SK-N-SH (cell line): ENCODE measurements at regions not wholly inside any gene's neighbourhood (a gene's known extent, or its start where the extent isn't known, plus 50 kb on each side); places are given as distances from the start of the nearest gene placed in this dataset.

Experiments
- CTCF ChIA-PET: fragments of 300-600, 350-600 bp; formaldehyde crosslinking; extraction: SDS; loops from one replicate; lab custom pipeline; 2021; lab: Yijun Ruan, JAX
- POLR2A ChIA-PET: fragments of 350-600 bp; sonication (Branson Sonifier 250); formaldehyde crosslinking; extraction: SDS; loops from one replicate; lab custom pipeline; 2020; ENCODE audit warnings: antibody characterized with exemption, inconsistent platforms; lab: Yijun Ruan, JAX
- DNase-seq: peaks from one replicate; pipeline ENCODE4 v3.0.0; 2012
- H2AFZ ChIP-seq: fragments of 200-600 bp; sonication (generic); 2 replicates; pipeline ENCODE4 v1.8.1; 2016; ENCODE audit warnings: antibody characterized with exemption, mild to moderate bottlenecking, low read depth
- H3F3A ChIP-seq: fragments of 200-600 bp; sonication (generic); replicated peaks from 2 replicates; pipeline ENCODE3; 2016; ENCODE audit warnings: antibody characterized with exemption, mild to moderate bottlenecking; ENCODE audit not compliant: insufficient read depth
- H3K27ac ChIP-seq, 2 experiments: fragments of 200-500 bp in 1 of 2; fragments of 200-600 bp in 1 of 2; sonication (Bioruptor generic) in 1 of 2; sonication (generic), shearing (Covaris generic) in 1 of 2; 2 replicates each; pipeline versions ENCODE4 v1.5.1 to v1.6.1; 2014 to 2016; ENCODE audit warnings: low read depth in 2 of 2, inconsistent platforms in 1 of 2, low read length in 1 of 2, mild to moderate bottlenecking in 1 of 2, mixed read lengths in 1 of 2
- H3K27me3 ChIP-seq: fragments of 200-600 bp; sonication (generic), shearing (Covaris generic); 2 replicates; pipeline ENCODE4 v1.6.1; 2016; ENCODE audit warnings: mixed run types; ENCODE audit not compliant: insufficient read depth
- H3K36me3 ChIP-seq, 2 experiments: fragments of 200-500 bp in 1 of 2; fragments of 200-600 bp in 1 of 2; sonication (Bioruptor generic) in 1 of 2; sonication (generic) in 1 of 2; replicated peaks in 1 of 2; 2 replicates each; pipeline versions ENCODE3 to v1.5.1; 2014 to 2016; ENCODE audit warnings: low read length in 1 of 2, mild to moderate bottlenecking in 1 of 2; ENCODE audit not compliant: insufficient read depth in 2 of 2, control insufficient read depth in 1 of 2
- H3K4me1 ChIP-seq, 2 experiments: fragments of 200-500 bp in 1 of 2; fragments of 200-600 bp in 1 of 2; sonication (Bioruptor generic) in 1 of 2; sonication (generic), shearing (Covaris generic) in 1 of 2; 2 replicates each; pipeline versions ENCODE4 v1.5.1 to v1.6.1; 2014 to 2016; ENCODE audit warnings: low read depth in 1 of 2, low read length in 1 of 2, mixed run types in 1 of 2; ENCODE audit not compliant: insufficient read depth in 2 of 2, control insufficient read depth in 1 of 2
- H3K4me2 ChIP-seq: fragments of 200-600 bp; sonication (generic), shearing (Covaris generic); 2 replicates; pipeline ENCODE4 v1.6.1; 2017; ENCODE audit warnings: mixed run types
- H3K4me3 ChIP-seq, 2 experiments: fragments of 200-500 bp in 1 of 2; fragments of 200-600 bp in 1 of 2; sonication (Bioruptor generic) in 1 of 2; sonication (generic), shearing (Covaris generic) in 1 of 2; 2 replicates each; pipeline versions ENCODE4 v1.5.1 to v1.8.1; 2014 to 2016; ENCODE audit warnings: low read depth in 2 of 2, inconsistent platforms in 1 of 2, low read length in 1 of 2, mild to moderate bottlenecking in 1 of 2, mixed read lengths in 1 of 2, moderate library complexity in 1 of 2
- H3K79me2 ChIP-seq: fragments of 200-600 bp; sonication (generic); 2 replicates; pipeline ENCODE4 v1.8.1; 2017; ENCODE audit warnings: mild to moderate bottlenecking; ENCODE audit not compliant: insufficient read depth
- H3K9ac ChIP-seq: fragments of 200-600 bp; sonication (generic); 2 replicates; pipeline ENCODE4 v1.6.1; 2017; ENCODE audit warnings: mixed run types
- H3K9me2 ChIP-seq: fragments of 200-600 bp; sonication (generic); 2 replicates; pipeline ENCODE4 v1.6.1; 2017; ENCODE audit warnings: mixed run types
- H3K9me3 ChIP-seq: fragments of 200-600 bp; sonication (generic); 2 replicates; pipeline ENCODE4 v1.6.1; 2017; ENCODE audit warnings: mixed run types, mild to moderate bottlenecking, moderate library complexity
- H4K20me1 ChIP-seq: fragments of 200-600 bp; sonication (generic); 2 replicates; pipeline ENCODE4 v1.6.1; 2017; ENCODE audit warnings: mild to moderate bottlenecking, mixed run types; ENCODE audit not compliant: insufficient read depth
- EP300 ChIP-seq, 2 experiments: IDR thresholded peaks; 2 replicates each; pipeline versions ENCODE4 v1.4.0 to v1.6.1; 2012; ENCODE audit warnings: borderline replicate concordance in 1 of 2, low read depth in 1 of 2, low read length in 1 of 2
- EZH2phosphoT487 ChIP-seq: fragments of 200-600 bp; sonication (generic); IDR thresholded peaks from 2 replicates; pipeline ENCODE4 v1.6.1; 2017; ENCODE audit warnings: low read depth, mixed run types, mild to moderate bottlenecking, antibody characterized with exemption, moderate library complexity, borderline replicate concordance
- FOXJ3 ChIP-seq: sonication (generic); formaldehyde crosslinking; IDR thresholded peaks from 2 replicates; pipeline ENCODE4 v1.5.1; 2020; ENCODE audit warnings: mild to moderate bottlenecking, missing genetic modification reagents
- GABPA ChIP-seq: IDR thresholded peaks from 2 replicates; pipeline ENCODE4 v1.4.0; 2012; ENCODE audit warnings: low read depth, mild to moderate bottlenecking
- JUND ChIP-seq: IDR thresholded peaks from 2 replicates; pipeline ENCODE4 v1.4.0; 2012
- MEF2A ChIP-seq: IDR thresholded peaks from 2 replicates; pipeline ENCODE4 v1.4.0; 2012; ENCODE audit warnings: low read depth, borderline replicate concordance
- NRF1 ChIP-seq: IDR thresholded peaks from 2 replicates; pipeline ENCODE4 v1.6.1; 2012; ENCODE audit warnings: low read depth, mild to moderate bottlenecking, low read length
- POLR2AphosphoS5 ChIP-seq: IDR thresholded peaks from 2 replicates; pipeline ENCODE4 v1.6.1; 2012; ENCODE audit warnings: low read depth, low read length
- RFX5 ChIP-seq: IDR thresholded peaks from 2 replicates; pipeline ENCODE4 v1.6.1; 2012; ENCODE audit warnings: mild to moderate bottlenecking, improper control_type of control experiment, low read length
- RXRA ChIP-seq: IDR thresholded peaks from 2 replicates; pipeline ENCODE4 v1.4.0; 2012; ENCODE audit warnings: low read depth, mild to moderate bottlenecking, borderline replicate concordance
- SMC3 ChIP-seq: IDR thresholded peaks from 2 replicates; pipeline ENCODE4 v1.6.1; 2012; ENCODE audit warnings: low read depth, low read length, improper control_type of control experiment
- TCF12 ChIP-seq: IDR thresholded peaks from 2 replicates; pipeline ENCODE4 v1.4.0; 2012
- YY1 ChIP-seq: IDR thresholded peaks from 2 replicates; pipeline ENCODE4 v1.4.0; 2012; ENCODE audit warnings: low read depth, mild to moderate bottlenecking
- WGBS: methylation state at CpG from one replicate; pipeline ENCODE4 v1.1.6; 2017; ENCODE audit warnings: low lambda C conversion rate; 5-methylcytosine and 5-hydroxymethylcytosine counted together
- TF ChIP-seq, protein P1 (sequence below): IDR thresholded peaks from 2 replicates; pipeline ENCODE4; 2012
- TF ChIP-seq, protein P2 (sequence below): fragments of 150-350 bp; IDR thresholded peaks from 2 replicates; pipeline ENCODE4 v1.6.1; 2017; ENCODE audit warnings: antibody characterized with exemption, low read length, low read depth, borderline replicate concordance
- TF ChIP-seq, protein P3 (sequence below): fragments of 150-350 bp; IDR thresholded peaks from 2 replicates; pipeline ENCODE4 v1.6.1; 2016; ENCODE audit warnings: mild to moderate bottlenecking, low read depth, low read length
- TF ChIP-seq, protein P4 (sequence below): IDR thresholded peaks from 2 replicates; pipeline ENCODE4 v1.4.0; 2012; ENCODE audit warnings: low read depth, borderline replicate concordance

DNA sequence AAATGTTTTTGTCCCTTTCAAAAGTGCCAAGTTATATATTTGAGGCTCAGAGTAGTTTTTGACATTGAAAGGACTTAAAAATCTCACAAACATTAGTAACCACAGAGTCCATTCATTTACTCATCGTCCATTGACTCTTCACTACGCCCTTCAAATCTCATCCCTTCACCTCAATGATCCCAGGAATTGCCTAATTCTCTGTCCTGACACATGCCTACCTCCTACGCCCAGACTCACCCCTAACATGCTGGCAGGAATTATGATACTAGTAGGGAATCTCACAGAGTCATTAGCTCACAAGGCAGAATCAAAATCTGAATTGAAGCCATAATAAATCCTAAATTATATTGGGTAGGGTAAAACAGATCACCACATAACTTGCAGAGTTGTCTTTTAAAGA is 410.1 kb downstream of the RAP2B start:
- whole genome bisulfite sequencing: 15% methylated on average over 3 of the region's 3 CpGs
- H3K27me3 ChIP-seq: no peaks in the 10 kb centered on the region
- no peak overlapping the region for H2AFZ ChIP-seq
- TF ChIP-seq TCF12 (no peak), RFX5 (no peak), EZH2phosphoT487 (no peak), EP300 (IDR thresholded peaks at IDR 0.05; ENCODE audit: borderline replicate concordance in 1 of 2, low read depth in 1 of 2, low read length in 1 of 2) (no peak), MEF2A (no peak), NRF1 (no peak)
- TF ChIP-seq, protein P1, sequence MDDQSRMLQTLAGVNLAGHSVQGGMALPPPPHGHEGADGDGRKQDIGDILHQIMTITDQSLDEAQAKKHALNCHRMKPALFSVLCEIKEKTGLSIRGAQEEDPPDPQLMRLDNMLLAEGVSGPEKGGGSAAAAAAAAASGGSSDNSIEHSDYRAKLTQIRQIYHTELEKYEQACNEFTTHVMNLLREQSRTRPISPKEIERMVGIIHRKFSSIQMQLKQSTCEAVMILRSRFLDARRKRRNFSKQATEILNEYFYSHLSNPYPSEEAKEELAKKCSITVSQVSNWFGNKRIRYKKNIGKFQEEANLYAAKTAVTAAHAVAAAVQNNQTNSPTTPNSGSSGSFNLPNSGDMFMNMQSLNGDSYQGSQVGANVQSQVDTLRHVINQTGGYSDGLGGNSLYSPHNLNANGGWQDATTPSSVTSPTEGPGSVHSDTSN: no peak
- TF ChIP-seq, protein P2, sequence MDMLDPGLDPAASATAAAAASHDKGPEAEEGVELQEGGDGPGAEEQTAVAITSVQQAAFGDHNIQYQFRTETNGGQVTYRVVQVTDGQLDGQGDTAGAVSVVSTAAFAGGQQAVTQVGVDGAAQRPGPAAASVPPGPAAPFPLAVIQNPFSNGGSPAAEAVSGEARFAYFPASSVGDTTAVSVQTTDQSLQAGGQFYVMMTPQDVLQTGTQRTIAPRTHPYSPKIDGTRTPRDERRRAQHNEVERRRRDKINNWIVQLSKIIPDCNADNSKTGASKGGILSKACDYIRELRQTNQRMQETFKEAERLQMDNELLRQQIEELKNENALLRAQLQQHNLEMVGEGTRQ: no peak
- H3K79me2 ChIP-seq: no peaks in the 10 kb centered on the region
- H4K20me1 ChIP-seq: no peaks in the 10 kb centered on the region
- no peak overlapping the region for H3K9ac ChIP-seq
- no peaks in the 10 kb centered on the region for H3K9me3 ChIP-seq
- H3K9me2 ChIP-seq: no peaks in the 10 kb centered on the region
- no peak overlapping the region for H3K4me2 ChIP-seq
- no peak overlapping the region for H3K4me3 ChIP-seq
- ChIA-PET POLR2A (no interaction called here), CTCF (no interaction called here)
- H3F3A ChIP-seq: no peaks in the 10 kb centered on the region
- H3K36me3 ChIP-seq: no peaks in the 10 kb centered on the region
- no peaks in the 10 kb centered on the region for H3K4me1 ChIP-seq
- no peak overlapping the region for H3K27ac ChIP-seq
- no peak for DNase-seq

DNA sequence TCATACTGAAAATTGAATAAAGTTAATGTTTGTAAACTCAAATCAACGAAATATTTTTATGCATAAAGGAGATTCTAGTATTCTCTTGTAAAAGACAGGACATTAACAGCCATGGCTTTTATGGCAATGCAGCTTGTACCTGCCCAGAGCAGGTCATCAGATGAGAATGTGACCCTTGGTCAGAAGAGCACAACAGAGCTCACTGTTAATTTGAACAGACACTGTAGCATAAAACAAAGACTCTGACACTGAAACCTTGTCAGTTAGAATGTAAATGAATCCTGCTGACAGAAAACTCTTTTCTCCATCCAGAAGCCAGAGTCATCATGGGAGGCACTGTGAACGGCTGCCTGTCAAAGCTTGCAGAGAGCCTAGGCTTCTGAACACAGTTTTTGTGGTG is 410.6 kb downstream of the RAP2B start:
- Histone ChIP-seq H3K36me3 (no peaks in the 10 kb centered on the region), H3K4me1 (no peaks in the 10 kb centered on the region), H4K20me1 (no peaks in the 10 kb centered on the region), H3K9me3 (no peaks in the 10 kb centered on the region), H3F3A (no peaks in the 10 kb centered on the region), H3K27me3 (no peaks in the 10 kb centered on the region), H3K9me2 (no peaks in the 10 kb centered on the region), H3K9ac (no peak overlapping the region), H3K79me2 (no peaks in the 10 kb centered on the region), H3K4me2 (no peak overlapping the region), H3K4me3 (no peak overlapping the region), H3K27ac (no peak overlapping the region), H2AFZ (no peak overlapping the region)
- CTCF ChIA-PET: no interaction called here
- DNase-seq: no peak
- TF ChIP-seq GABPA (no peak), JUND (no peak), MEF2A (no peak)
- POLR2A ChIA-PET: no interaction called here
- WGBS: 5% methylated on average over 2 of the region's 2 CpGs

DNA sequence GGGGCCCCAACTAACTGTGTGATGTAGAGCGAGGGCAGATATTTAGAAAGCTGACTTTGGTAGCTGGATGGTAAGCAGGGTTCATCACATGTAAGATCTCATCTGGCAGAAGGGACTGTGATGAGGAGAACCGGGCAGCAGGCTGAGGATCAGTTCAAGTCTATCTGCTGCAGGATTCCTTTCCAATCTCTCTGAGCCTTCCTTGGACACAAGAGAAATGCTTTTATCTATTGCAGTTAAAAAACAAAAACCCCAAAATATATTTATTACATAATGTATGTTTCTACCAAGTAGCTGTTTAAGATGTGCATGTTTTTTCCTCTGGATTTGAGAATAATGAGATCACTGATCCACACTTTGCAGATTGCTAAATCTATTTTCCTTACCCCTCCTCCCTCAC is 411.5 kb downstream of the RAP2B start:
- 12% methylated on average over 2 of the region's 2 CpGs for WGBS
- Histone ChIP-seq H3K9me3 (no peaks in the 10 kb centered on the region), H3K4me3 (no peak overlapping the region), H3K36me3 (no peaks in the 10 kb centered on the region), H3K27me3 (no peaks in the 10 kb centered on the region), H3K27ac (no peak overlapping the region), H3F3A (no peaks in the 10 kb centered on the region), H3K4me1 (no peaks in the 10 kb centered on the region), H3K4me2 (no peak overlapping the region), H4K20me1 (no peaks in the 10 kb centered on the region), H3K9me2 (no peaks in the 10 kb centered on the region), H3K79me2 (no peaks in the 10 kb centered on the region), H2AFZ (no peak overlapping the region), H3K9ac (no peak overlapping the region)
- TF ChIP-seq RXRA (no peak), POLR2AphosphoS5 (no peak), FOXJ3 (CRISPR knock-in tag) (no peak), SMC3 (no peak), YY1 (no peak)
- TF ChIP-seq, protein P1: no peak
- TF ChIP-seq, protein P3, sequence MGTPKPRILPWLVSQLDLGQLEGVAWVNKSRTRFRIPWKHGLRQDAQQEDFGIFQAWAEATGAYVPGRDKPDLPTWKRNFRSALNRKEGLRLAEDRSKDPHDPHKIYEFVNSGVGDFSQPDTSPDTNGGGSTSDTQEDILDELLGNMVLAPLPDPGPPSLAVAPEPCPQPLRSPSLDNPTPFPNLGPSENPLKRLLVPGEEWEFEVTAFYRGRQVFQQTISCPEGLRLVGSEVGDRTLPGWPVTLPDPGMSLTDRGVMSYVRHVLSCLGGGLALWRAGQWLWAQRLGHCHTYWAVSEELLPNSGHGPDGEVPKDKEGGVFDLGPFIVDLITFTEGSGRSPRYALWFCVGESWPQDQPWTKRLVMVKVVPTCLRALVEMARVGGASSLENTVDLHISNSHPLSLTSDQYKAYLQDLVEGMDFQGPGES: no peak
- TF ChIP-seq, protein P4, sequence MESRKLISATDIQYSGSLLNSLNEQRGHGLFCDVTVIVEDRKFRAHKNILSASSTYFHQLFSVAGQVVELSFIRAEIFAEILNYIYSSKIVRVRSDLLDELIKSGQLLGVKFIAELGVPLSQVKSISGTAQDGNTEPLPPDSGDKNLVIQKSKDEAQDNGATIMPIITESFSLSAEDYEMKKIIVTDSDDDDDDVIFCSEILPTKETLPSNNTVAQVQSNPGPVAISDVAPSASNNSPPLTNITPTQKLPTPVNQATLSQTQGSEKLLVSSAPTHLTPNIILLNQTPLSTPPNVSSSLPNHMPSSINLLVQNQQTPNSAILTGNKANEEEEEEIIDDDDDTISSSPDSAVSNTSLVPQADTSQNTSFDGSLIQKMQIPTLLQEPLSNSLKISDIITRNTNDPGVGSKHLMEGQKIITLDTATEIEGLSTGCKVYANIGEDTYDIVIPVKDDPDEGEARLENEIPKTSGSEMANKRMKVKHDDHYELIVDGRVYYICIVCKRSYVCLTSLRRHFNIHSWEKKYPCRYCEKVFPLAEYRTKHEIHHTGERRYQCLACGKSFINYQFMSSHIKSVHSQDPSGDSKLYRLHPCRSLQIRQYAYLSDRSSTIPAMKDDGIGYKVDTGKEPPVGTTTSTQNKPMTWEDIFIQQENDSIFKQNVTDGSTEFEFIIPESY: no peak
- POLR2A ChIA-PET: no interaction called here
- DNase-seq: no peak
- CTCF ChIA-PET: no interaction called here
